Esophagus mucosa (tissue), 1 donor: ENCODE measurements at regions not wholly inside any gene's neighbourhood (a gene's known extent, or its start where the extent isn't known, plus 50 kb on each side); places are given as distances from the start of the nearest gene placed in this dataset.

Experiments used
- ATAC-seq: fragments of 200-7000 bp; cut with Tn5 transposase; one replicate; pipeline ENCODE4 v1.9.1; 2020
- donor health status: DM: yes; HTN: yes; CAD: no.

DNA sequence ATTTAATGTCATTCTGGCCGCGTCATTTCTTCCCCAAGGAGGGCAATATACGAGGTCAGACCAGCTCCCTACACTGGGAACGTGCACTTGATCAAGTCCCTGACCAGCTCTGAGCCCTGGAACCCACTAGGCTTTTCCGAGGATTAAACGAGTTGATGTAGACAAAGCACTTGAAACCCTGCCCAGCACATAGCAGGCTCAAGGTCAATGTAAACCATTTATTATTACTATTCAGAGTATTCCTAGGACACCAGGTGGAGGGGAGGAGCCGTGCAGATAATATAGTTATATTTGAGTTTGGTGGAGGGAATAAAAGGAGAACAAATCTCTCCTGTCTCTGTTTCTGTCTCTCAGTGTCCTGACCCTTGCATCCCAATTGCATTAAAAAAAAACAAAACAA, 174.1 kb upstream of the IGSF21 start:
- no peak for ATAC-seq

DNA sequence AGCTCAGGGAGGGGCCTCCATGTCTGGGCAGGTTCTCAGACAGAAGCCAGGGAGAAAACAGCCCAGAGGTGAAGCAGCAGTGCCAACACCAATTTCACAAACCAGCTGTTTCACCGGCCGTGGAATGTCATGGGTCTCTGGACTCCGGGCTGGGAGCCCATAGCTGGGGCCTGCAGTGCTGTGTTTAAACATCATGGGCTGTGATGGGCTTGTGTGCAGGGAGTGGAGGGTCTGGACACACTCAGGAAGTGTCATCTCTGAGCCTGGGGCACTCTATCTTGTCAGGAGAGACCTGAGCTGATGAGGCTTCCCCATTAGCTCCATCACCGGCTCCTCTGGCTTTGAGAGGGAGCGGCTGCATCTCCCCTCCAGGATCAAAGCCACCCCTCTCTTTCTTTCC, 173.6 kb upstream of the IGSF21 start:
- ATAC-seq: no peak

DNA sequence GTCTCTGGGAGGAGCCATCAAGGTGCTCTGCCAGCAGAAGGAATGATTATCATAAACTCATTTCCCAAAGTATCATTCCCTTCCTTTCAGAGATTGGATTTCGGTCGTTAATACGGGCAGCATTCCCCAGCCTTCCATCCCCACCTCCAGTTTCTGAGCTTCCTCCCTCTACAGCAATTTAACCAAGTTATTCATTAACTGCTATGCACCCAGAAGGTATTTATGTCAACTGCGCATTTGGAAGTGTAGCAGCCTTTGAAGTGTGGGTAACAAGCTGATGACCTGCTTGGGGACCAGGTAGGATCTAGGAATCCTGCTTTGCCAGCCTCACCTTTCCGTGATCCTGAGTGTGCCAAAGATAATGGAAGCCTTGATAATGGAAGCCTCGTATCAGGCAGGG, 172.4 kb upstream of the IGSF21 start:
- ATAC-seq: no peak

DNA sequence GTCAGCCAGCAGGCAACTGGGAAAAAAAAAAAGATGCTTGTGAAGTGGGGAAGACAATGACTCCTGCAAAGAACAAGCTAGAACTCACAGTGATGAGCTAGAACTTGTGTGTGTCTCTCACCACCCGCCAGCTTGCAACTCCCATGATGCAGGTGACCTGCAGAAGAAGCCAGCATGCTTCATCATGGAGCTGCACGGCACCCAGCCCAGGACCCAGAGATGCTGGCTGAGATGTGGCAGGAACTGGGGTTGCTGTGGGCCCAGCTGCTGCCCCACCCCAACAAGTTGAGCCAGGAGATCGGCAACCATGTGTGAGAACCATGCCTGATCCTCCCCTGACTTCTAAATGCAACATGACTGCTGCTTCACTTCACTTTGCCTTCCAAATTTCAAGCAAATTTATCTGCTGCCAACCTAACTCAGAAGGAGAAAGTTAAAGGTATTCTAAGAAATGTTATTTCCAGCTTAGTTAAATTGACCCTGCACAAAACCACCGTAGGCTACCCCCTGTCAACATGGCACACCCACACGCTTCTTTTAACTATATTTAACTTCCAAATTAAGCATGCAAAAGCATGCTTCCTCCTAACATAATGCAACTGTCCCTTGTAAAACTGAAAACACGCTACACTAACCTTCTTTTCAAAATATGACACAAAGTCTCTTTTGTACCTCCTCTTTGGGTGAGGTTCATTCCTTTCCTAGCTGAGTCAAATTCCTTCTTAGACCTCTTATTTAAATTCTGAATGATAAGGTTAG, 166.0 kb upstream of the IGSF21 start:
- ATAC-seq: no peak

DNA sequence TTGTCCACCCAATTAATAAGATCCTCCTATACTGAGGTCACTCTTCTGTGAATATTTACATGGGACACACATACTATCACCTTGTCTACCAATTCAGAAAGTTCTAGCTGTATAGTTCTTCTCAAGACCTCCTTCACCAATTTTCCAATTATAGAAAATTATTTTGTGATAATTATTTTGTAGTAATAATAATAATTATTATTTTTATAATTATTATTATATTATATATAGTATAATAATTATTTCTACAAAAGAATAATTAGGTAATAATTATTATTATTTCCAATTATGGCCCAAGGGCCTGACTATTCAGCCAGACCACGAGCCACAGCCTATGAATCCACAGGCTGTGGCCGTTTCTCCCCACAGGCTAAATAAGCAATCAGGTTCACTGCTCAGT, 164.1 kb upstream of the IGSF21 start:
- no peak for ATAC-seq

DNA sequence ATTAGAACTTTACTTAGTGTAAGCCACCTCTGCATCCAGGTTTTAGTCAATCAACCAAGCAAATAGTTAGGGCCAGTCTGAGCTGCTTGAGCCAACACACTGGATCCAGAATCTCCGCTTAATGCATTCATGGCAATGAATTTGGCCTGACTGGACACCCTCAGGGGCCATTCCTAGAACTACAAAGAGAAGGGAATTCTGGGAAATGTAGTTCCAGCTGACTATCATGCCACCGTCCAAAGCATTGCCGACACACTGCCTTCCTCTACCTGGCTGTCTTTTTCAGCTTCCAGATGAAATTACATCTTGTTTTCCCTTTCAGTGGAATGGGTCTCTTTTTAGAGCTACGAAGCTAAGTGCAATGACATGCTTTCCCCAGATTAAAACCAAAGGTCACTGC, 163.0 kb upstream of the IGSF21 start:
- no peak for ATAC-seq

DNA sequence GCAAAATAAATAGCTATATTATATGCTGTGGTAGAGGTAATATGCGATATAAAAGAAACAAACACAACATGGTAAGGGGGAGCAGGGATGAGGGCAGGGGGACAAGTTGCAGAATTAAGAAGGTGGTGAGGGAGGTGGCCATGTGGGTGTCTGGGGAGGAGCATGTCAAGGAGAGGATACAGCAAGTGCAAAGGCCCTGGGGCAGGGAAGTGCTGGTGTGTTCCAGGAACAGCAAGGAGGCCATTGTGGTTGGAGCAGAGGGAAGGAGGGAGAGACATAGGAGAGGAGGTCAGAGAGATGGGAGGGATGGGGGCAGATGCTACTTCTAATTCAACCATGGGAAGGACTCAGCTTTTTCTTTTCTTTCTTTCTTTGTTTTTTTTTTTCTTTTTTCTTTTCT, 161.2 kb upstream of the IGSF21 start:
- ATAC-seq: no peak

DNA sequence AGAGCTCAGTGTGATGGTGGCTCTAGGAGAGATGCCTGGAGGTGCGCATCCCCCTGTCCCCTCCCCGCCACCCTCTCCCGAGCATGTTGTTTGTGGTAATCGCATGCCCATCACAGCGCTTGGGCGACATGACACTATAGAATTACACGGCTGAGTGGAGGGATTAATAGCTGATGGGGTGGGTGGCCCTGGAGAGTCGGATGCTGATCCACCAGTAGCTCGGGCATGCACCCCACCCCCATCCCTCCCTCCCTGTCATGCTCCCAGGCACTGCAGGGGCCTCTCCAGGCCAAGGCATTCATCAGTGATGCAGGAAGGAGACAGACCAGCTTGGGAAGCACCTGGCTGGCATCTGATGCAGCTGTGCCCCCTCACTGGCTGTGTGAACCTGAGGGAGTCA, 159.0 kb upstream of the IGSF21 start:
- ATAC-seq: no peak

DNA sequence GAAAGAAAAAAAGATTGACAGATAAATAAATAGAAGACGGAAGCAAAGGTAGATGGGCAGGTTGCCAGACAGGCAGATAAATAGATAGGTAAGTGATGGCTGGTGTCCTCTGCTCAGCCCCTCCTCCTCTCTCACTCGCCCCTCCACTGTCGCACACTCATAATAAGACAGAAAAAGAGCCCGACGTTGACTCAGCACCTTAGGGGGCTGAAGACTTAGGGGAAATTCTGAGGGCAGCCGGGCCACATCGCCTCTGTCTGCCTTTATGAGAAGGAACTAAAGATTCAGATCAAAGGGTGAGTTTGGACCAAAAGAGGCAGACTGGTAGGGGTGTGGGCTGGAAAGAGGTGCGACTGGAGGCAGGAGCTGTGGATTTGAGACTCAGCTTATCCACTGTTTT, 158.1 kb upstream of the IGSF21 start:
- ATAC-seq: no peak

DNA sequence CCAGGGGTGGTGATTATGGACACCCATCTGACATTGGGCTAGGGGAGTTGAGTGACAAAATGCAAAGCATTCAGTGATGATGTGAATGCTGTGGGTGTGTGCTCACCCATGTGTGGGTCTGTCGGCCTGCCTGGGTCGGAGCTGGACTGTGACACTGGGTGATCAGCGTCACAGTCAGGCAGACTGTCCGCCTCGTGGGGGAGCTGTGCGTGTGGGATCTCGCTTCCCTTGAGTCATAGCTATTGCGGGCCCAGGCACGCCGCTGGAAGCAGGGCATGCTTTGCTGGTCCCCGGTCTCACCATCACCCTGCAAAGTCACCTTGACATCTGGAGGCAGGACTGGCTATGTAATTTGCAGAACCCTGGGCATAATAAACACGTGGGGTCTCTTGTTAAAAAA, 156.9 kb upstream of the IGSF21 start:
- peak; percentile 42 for ATAC-seq

DNA sequence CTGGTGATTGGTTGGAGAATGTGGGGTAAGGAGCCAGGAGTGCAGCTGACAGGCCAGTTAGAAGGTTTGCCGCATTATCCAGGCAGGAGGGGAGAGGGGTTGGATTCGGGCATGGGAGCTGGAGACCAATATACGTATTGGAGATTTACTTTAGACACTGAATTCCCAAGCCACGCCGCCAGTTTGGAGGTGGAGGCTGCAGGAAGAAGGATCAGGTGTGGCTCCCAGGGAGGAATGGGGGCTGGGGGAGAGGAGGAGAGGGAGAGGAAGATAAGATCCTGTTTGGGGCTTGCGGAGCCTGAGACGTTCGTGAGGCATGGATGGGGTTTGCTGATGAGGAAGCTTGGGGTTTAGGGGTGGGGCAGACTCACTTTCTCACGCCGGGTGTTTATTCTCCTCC, 155.1 kb upstream of the IGSF21 start:
- no peak for ATAC-seq

DNA sequence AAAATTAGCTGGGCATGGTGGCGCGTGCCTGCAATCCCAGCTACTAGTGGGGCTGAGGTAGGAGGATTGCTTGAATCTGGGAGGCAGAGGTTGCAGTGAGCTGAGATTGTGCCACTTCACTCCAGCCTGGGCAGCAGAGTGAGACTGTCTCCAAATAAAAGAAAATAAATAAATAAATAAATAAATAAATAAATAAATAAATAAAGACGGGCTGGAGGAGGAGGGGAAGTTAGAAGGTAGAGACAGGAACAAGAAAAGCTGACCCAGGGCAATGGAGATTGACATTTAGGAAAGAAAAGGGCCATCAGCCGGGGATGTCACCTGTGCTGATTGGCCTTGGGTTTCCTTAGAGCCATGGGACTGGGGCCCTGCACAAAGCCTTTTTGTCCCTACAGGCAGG, 153.7 kb upstream of the IGSF21 start:
- no peak for ATAC-seq

DNA sequence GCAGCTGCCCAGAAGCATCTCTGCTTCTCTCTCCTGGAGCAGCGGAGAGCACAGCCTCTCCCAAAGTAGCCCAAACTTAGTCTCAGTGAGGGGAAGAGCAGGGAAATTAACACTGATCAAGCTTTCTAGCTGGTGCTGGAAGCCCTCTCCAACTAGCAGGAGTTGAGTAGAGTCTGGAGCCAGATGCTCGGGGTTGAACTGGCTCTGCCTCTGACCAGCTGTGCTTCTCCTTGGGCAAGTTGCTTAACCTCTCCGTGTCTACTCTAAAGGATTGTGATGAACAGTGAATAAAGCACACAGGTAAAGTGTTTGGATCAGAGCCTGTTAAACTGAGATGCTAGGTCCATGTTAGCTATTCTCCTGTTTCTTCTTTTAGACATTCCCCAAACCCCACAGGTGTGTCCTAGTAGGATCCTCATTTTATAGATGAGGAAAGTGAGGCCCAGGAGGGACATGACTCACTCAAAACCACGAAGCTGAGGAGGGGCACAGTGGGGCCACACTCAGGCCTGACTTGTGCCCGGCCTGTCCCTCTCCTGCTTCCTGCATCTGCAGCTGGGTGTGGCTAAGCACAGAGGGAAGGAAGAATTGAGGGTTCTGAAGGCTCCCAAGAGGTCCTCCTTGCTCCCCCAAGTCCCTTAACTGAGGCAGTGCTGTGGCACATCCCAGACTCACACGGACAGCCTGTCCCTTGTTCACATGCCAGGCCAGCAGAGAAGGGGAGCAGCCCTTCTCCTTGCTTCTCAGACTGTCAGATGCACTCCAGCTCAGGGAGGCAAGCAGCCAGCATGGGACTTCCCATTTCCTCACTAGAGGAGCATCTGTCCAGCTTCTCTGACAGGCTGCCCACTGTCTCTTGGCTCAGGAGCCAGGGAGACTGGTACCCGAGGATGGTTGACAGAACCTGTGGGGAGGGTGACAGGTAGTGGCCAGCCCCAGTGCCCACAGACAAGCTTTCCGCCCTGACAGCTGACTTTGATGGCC, 152.0 kb upstream of the IGSF21 start:
- no peak for ATAC-seq

DNA sequence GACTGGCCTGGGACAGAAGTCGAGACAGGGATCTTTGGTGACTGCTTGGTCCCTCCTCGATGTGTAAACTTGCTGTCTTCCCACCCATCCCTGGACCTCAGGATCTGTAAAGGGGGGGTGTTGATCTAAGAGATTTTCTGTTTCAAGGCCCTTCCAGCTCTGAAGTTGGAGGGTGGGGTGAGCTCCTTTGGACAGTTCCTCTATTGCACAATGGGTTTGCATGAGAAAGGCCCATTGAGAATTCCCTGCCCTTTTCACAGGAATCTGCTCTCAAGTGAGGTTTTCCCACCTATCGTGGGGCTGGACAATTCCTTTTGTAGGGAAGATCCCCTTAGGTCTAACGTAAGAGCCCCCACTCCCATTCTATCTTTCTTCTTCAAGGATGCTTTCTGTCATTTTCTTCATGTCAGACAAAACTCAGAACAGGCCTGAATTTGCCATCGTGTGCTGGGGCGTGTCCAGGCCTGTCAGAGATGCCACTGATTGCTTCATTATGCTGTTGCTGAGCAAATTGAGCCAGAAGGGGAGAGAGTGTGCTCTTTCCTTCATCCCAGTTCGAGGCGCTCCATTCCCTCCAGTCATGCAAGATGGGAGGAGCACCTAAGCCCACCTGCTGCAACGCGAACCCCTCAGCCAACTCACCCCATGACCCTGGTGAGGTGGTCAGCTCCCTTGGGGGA, 149.9 kb upstream of the IGSF21 start:
- no peak for ATAC-seq

DNA sequence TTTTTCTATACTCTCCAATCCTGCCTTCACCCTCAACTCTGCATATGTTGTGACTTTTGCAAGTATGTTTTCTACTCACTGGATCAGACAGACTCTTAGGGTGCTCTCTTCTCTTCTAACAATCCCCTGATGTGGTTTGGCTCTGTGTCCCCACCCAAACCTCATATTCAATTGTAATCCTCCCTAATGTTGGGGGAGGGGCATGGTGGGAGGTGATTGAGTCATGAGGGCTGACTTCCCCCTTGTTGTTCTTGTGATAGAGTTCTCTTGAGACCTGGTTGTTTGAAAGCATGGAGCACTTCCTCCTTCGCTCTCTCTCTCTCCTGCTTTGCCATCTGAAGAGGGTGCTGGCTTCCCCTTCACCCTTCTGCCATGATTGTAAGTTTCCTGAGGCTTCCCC, 148.9 kb upstream of the IGSF21 start:
- no peak for ATAC-seq

DNA sequence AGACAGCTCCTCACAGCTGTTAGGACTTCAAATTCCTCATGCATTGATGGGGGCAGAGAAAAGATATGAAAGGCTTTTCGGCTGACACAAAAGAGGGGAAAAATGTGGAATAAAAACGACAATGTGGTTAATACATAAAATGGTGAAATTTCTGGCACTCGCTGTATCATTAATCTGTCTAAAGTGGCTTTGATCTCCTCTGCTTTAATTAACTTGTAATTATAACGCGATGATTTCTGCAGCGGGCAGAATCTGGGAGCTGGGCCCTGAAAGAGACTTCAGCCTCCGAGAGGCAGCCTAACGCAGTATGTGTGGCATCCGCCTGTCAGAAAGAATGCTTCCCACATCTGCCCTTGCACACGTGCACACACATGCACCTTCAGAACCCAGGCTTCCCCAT, 144.1 kb upstream of the IGSF21 start:
- no peak for ATAC-seq

DNA sequence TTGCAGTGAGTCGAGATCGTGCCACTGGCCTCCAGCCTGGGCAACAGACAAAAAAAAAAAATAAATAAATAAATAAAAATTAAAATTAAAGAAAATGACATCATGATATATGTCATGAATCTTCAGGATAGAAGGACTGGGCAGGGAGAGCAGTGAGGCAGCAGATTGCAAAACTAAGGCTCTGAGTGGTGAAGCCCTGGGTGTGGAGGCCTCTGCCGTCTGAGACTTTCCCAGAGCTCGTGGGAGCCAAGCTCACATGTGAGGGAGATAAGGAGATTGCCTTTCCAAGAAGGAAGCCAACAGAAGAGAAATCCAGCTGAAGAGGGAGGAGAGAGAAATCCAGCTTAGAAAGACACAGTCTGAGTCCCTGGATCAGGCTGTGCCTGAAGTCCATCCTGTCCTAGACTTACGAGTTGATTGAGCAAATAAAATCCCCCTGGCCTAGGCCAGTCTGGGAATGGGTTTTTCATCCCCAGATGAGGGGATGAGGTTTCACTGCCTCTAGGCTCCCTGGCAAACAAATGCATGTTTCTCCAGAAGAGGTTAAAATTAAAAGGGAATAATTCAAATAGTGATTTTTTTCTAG, 142.0 kb upstream of the IGSF21 start:
- no peak for ATAC-seq

DNA sequence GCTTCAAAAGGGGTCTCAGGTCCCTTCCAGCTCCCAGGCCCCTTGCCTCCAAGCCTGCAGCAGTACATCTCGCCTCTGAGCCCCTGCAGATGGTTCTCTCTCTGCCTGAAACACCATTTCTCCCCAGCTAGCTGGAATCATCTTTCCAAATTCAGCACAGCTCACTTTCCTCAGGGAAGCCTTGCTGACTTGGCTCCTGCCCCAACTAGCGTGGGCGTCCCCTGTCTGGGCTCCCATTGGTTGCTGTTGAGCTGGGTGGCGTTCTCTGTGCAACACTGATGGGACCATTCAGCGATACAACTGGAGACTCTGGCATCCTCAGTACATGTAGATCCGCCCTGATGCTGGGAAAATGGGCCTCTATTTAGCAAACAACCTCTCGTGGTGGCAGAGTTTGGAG, 141.3 kb upstream of the IGSF21 start:
- no peak for ATAC-seq

DNA sequence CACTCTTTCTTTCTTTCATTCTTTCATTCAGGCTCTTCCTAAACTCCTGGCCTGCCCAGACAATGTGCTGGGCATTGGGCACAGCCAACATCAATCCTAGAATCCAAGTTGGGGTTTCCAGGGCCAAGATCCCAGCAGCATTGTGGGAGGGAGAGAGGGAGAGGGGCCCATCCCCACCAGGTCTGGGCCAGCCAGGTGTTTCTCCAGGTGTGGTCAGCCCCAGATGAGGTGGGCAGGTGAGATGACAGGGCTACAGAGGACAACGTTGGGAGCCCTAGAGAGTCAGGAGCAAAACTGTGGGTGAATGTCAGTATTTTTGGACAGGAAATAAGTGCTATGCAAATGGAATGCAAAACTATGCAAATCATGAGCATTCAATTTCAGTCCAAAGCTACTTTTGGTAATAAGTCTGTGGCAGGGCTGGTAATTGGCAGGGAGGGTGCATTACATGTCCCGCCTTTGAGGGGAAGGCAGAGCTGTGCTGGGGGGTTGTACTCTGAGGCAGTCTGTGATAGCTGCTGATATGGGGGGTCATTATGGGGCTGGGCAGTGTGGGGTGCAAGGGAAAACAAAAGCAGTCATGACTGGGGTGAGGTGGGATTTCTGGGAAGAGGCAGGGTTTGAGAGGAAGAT, 139.9 kb upstream of the IGSF21 start:
- ATAC-seq: no peak

DNA sequence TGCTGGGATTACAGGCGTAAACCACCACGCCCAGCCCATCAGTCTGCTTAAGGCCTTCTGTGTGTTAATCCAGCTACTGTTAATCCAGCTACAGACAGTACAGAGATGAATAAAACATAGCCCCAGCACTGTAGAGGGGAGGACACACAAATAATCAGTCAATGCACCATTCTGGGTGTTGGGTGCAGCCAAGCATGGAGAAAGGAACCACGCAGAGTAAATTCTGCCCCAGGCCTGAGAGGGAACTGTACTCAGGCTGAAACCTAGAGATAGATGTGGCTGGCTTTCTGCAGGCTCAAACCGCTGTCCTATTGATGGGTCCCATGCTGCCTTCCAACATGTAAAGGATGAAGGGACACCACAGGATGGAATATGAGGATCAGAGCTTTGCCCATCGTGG, 136.8 kb upstream of the IGSF21 start:
- ATAC-seq: no peak

DNA sequence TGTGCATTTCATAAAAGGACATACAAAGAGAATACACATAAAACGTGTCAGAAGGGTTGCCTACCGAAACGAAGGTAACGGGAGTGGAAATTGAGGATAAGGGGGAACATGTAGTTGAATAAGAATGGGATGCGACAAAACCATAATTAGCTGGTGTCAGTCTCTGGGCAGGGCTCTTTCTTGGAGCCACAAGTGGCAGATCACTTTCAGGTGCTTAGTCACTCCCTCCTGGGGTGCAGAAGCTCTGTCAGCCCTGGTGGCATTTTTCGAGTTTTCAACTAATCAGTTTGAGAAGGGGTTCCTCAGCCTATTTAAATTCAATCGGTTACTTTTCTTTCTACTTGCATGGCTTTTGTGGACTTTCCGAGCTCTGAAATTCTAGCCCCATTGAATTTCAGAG, 133.9 kb upstream of the IGSF21 start:
- ATAC-seq: no peak

DNA sequence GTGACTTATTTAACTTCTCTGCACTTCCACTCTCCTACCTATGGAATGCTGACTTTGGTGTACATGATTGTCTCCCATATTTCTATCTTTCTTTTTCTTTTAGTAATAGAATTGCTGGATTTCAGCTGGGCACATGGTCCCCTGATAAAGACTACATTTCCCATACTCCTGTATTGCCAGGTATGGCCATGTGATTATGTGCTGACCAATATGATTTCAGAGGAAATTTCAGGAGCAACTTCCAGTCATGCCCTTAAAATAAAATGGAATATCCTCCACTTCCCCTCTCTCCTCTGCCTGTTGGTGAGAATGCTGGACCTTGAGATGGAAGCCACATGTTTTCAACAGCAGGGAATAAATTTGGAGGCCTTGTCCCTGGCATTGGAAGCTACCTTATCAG, 130.7 kb upstream of the IGSF21 start:
- ATAC-seq: no peak

DNA sequence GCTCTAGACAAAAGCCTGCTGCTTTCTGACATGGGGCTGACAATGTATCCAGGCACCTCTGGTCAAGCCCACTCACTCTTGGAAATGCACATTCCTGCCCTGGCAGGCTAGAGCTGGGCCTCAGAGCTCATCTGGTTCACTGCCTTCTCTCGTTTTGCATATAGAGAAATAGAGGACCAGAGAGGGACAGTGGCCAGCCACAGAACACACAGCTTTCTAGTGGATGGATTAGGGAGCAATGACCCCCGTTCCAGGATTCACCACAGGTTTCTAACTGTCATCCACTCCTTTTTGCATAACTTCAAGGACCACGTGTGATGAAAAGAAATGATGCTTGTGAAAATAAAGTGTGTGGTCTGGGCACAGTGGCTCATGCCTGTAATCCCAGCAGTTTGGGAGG, 129.6 kb upstream of the IGSF21 start:
- ATAC-seq: no peak
